Transverse colon (tissue), 4 donors: ENCODE measurements at regions not wholly inside any gene's neighbourhood (a gene's known extent, or its start where the extent isn't known, plus 50 kb on each side); places are given as distances from the start of the nearest gene placed in this dataset.

Source experiments
- DNase-seq: peaks from one replicate; pipeline ENCODE4 v3.0.0-alpha.2; 2019
- H3K27ac ChIP-seq, 4 donors: fragments of 200-600 bp; sonication (generic); 2 replicates each; pipeline ENCODE4 v1.5.1; 2016 to 2018; ENCODE audit warnings: inconsistent platforms in 4 of 4
- H3K27me3 ChIP-seq: fragments of 200-600 bp; sonication (generic); 2 replicates; pipeline ENCODE4 v1.5.1; 2017; ENCODE audit warnings: inconsistent platforms
- H3K36me3 ChIP-seq, 4 donors: fragments of 200-600 bp; sonication (generic); 2 replicates each; pipeline ENCODE4 v1.5.1; 2017 to 2019; ENCODE audit warnings: inconsistent platforms in 4 of 4
- H3K4me1 ChIP-seq, 4 donors: fragments of 200-600 bp; sonication (generic); 2 replicates each; pipeline ENCODE4 v1.5.1; 2017 to 2020; ENCODE audit warnings: inconsistent platforms in 4 of 4
- H3K4me3 ChIP-seq, 4 donors: fragments of 200-600 bp; sonication (generic); 1 replicate in 1 of 4; 2 replicates in 3 of 4; pipeline versions ENCODE4 v1.5.1 to v1.6.1; 2017 to 2019; ENCODE audit warnings: inconsistent platforms in 4 of 4
- H3K9me3 ChIP-seq, 2 donors: fragments of 200-600 bp; sonication (generic); 2 replicates each; pipeline ENCODE4 v1.5.1; 2017 to 2019; ENCODE audit warnings: inconsistent platforms in 2 of 2
- CTCF ChIP-seq, 5 experiments: fragments of 200-600 bp in 3 of 5; fragments of 450-650 bp in 2 of 5; sonication (generic) in 3 of 5; IDR thresholded peaks; 1 replicate in 2 of 5; 2 replicates in 3 of 5; pipeline ENCODE4 v1.5.1; 2016 to 2017; ENCODE audit warnings: antibody characterized with exemption in 5 of 5, inconsistent platforms in 3 of 5, mild to moderate bottlenecking in 2 of 5, moderate library complexity in 1 of 5
- EP300 ChIP-seq: sonication (generic); formaldehyde crosslinking; IDR thresholded peaks from one replicate; pipeline ENCODE4 v1.6.1; 2017; ENCODE audit warnings: antibody characterized with exemption, low read depth
- POLR2A ChIP-seq: fragments of 450-650 bp; IDR thresholded peaks from one replicate; pipeline ENCODE4 v1.6.1; 2016; ENCODE audit warnings: antibody characterized with exemption, mild to moderate bottlenecking, moderate library complexity
- POLR2AphosphoS5 ChIP-seq, 3 donors: sonication (generic); formaldehyde crosslinking; IDR thresholded peaks; one replicate each; pipeline ENCODE4 v1.6.1; 2016; ENCODE audit warnings: antibody characterized with exemption in 3 of 3
- WGBS, 2 donors: methylation state at CpG; one replicate each; pipeline ENCODE4 v1.1.5; 2018; ENCODE audit warnings: low coverage in 1 of 2; 5-methylcytosine and 5-hydroxymethylcytosine counted together
- in situ Hi-C, 4 donors: fragments of 200-750 bp; cut with MboI; loops; one replicate each; pipeline versions ENCODE4 v1.15.0 to v1.15.1; 2017; ENCODE audit warnings: low sequenced_read_pairs in 3 of 4, low pct_ligation_motif_present in 1 of 4, low pct_unique_long_range_greater_than_20kb in 1 of 4
- intact Hi-C: fragments of 100-400 bp; cut with DNase I; formaldehyde crosslinking; loops from one replicate; pipeline ENCODE4 v1.15.1; 2023; ENCODE audit warnings: low total_unique reads

- no peak for DNase-seq
- no peaks in the 10 kb centered on the region for H3K27me3 ChIP-seq
- no peak for TF ChIP-seq POLR2A
- no peak for TF ChIP-seq POLR2AphosphoS5 (IDR thresholded peaks at IDR 0.05)
- TF ChIP-seq CTCF (IDR thresholded peaks at IDR 0.05): no peak
- TF ChIP-seq EP300: no peak
- H3K27ac ChIP-seq: no peak overlapping the region
- no peaks in the 10 kb centered on the region for H3K4me1 ChIP-seq
- intact Hi-C loops: no loop called here
- H3K4me3 ChIP-seq: no peak overlapping the region
- in situ Hi-C loops: no loop called here
- no peaks in the 10 kb centered on the region for H3K36me3 ChIP-seq
- H3K9me3 ChIP-seq: no peaks in the 10 kb centered on the region
- 63 to 77% methylated on average over 1 of the region's 1 CpG for WGBS, 2 donors
Measured at GRCh38 chr11:88040148-88040496, 135.1 kb downstream of the RAB38 start.

- TF ChIP-seq EP300 (no peak), POLR2A (no peak), POLR2AphosphoS5 (IDR thresholded peaks at IDR 0.05) (no peak), CTCF (IDR thresholded peaks at IDR 0.05) (no peak)
- Histone ChIP-seq H3K9me3 (no peaks in the 10 kb centered on the region), H3K27ac (no peak overlapping the region), H3K27me3 (no peaks in the 10 kb centered on the region), H3K4me3 (no peak overlapping the region), H3K36me3 (no peaks in the 10 kb centered on the region), H3K4me1 (no peaks in the 10 kb centered on the region)
- in situ Hi-C loops: no loop called here
- intact Hi-C loops: no loop called here
- no peak for DNase-seq
- 38 to 53% methylated on average over 2 of the region's 2 CpGs for WGBS, 2 donors
Measured at GRCh38 chr11:88039476-88040147, 135.6 kb downstream of the RAB38 start.

- Histone ChIP-seq H3K9me3 (no peaks in the 10 kb centered on the region), H3K27ac (no peak overlapping the region), H3K4me1 (no peaks in the 10 kb centered on the region), H3K4me3 (no peak overlapping the region), H3K27me3 (no peaks in the 10 kb centered on the region), H3K36me3 (no peaks in the 10 kb centered on the region)
- 82 to 100% methylated on average over 2 of the region's 2 CpGs for WGBS, 2 donors
- intact Hi-C loops (no loop called here), in situ Hi-C loops (no loop called here)
- DNase-seq: no peak
- TF ChIP-seq CTCF (IDR thresholded peaks at IDR 0.05) (no peak), POLR2AphosphoS5 (IDR thresholded peaks at IDR 0.05) (no peak), POLR2A (no peak), EP300 (no peak)
Measured at GRCh38 chr11:88038063-88038462, 137.2 kb downstream of the RAB38 start.

- in situ Hi-C loops (no loop called here), intact Hi-C loops (no loop called here)
- Histone ChIP-seq H3K36me3 (no peaks in the 10 kb centered on the region), H3K27me3 (no peaks in the 10 kb centered on the region), H3K27ac (no peak overlapping the region), H3K4me3 (no peak overlapping the region), H3K9me3 (no peaks in the 10 kb centered on the region), H3K4me1 (no peaks in the 10 kb centered on the region)
- DNase-seq: no peak
- TF ChIP-seq POLR2A (no peak), CTCF (IDR thresholded peaks at IDR 0.05) (no peak), POLR2AphosphoS5 (IDR thresholded peaks at IDR 0.05) (no peak), EP300 (no peak)
Measured at GRCh38 chr11:88036701-88037100, 138.5 kb downstream of the RAB38 start.
